ENCODE measurements at regions not wholly inside any gene's neighbourhood (a gene's known extent, or its start where the extent isn't known, plus 50 kb on each side); places are given as distances from the start of the nearest gene placed in this dataset.

DNA sequence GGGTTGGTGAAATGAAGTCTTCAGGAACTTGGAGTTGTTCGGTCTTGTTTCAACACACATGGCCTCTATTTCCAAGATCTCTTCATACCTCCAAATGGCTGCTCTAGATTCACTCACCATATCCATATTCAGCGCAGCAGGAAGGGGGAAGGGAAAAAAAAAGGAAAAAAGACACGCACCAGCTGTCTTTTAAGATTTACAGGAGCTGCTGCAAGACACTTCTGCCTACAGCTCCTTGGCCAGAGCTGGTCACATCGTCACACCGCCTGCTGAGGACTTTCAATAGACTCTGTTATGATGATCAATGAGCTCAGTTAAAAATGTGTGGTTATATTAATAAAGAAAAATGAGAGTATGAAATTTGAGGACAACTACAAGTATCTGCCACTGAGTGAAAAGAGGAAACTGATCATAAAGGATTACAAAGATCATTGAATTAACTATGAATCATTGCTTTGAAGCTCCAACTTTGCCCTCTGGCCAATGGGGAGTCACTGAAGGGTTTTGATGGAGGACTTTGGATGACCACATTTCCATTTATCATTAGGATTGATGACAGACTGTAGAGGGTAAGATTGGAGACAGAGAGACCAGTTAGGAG lies 182.1 kb upstream of the HMGA2 start:
- Mint-ChIP-seq H3K4me3 (no peak overlapping the region), H3K4me1 (no peaks in the 10 kb centered on the region)
- ATAC-seq (replicated peaks; ENCODE audit: extremely low read depth, poor library complexity, severe bottlenecking), result no peak

DNA sequence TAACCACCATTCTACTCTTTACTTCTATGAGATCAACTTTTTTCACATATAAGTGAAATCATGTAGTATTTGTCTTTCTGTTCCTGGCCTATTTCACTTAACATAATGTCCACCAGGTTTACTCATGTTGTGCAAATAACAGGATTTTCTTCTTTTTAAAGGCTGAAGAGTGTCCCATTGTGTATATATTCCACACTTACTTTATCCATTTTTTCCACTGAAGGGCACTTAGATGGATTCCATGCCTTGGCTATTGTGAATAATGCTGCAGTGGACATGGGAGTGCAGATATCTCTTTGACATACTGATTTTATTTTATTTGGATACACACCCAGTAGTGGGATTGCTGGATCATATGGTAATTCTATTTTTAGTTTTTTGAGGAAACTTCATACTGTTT lies 181.1 kb upstream of the HMGA2 start:
- Mint-ChIP-seq H3K4me3 (no peak overlapping the region), H3K27me3 (peaks cover 13% of the 10 kb centered on the region), H3K36me3 (ENCODE audit: insufficient read depth) (no peaks in the 10 kb centered on the region), H3K27ac (ENCODE audit: low read depth) (no peak overlapping the region), H3K9me3 (peaks cover 5% of the 10 kb centered on the region), H3K4me1 (no peaks in the 10 kb centered on the region)
- ATAC-seq (replicated peaks; ENCODE audit: extremely low read depth, poor library complexity, severe bottlenecking) (no peak), DNase-seq (ENCODE audit: low spot score in 2 of 2) (no peak)

More for the DNA sequence above, 182.1 kb upstream of the HMGA2 start:
- no peak for DNase-seq (ENCODE audit: low spot score in 2 of 2)
- no peak overlapping the region for H3K27ac Mint-ChIP-seq (ENCODE audit: low read depth)
- H3K36me3 Mint-ChIP-seq (ENCODE audit: insufficient read depth), result no peaks in the 10 kb centered on the region
- H3K27me3 Mint-ChIP-seq, result peaks cover 13% of the 10 kb centered on the region
- peaks cover 5% of the 10 kb centered on the region for H3K9me3 Mint-ChIP-seq

DNA sequence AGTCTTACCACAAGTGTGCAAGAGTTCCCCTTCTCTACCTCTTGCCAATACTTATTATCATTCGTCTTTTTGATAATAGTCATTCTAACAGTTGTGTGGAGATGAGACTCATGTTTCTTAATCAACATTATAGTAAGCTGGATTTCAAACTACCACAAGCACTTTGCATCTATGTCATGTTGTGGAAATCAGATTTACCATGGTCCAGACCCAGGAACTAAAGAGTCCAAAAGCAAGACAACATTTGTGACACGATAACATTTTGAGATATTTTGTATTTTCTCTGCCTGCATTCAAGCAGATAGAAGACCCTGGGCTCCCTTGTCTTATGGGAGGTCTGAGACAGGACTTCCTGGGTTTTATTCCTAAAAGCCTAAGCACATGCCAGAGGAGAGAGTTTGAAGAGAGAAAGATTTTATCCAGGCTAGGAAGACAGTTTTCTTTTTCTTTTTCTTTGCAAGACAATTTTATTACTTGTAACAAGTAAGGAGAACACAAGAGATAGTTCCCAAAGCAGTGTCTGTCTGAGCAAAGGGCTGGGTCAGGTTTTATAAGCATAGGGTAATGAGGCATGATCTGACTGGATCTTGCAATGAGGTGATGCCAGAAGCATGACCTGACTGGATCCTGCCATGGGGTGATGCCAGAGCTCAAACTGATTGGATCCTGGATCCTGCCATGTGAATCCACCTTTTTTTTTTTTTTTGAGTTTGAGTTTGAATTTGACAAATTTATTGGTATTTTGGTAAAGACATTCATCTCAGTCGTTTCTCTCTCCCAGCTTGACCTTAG lies 180.5 kb upstream of the HMGA2 start:
- Mint-ChIP-seq H3K27ac (ENCODE audit: low read depth) (no peak overlapping the region), H3K4me1 (no peaks in the 10 kb centered on the region), H3K4me3 (no peak overlapping the region), H3K27me3 (peaks cover 13% of the 10 kb centered on the region), H3K36me3 (ENCODE audit: insufficient read depth) (no peaks in the 10 kb centered on the region), H3K9me3 (peaks cover 5% of the 10 kb centered on the region)
- ATAC-seq (replicated peaks; ENCODE audit: extremely low read depth, poor library complexity, severe bottlenecking) (no peak), DNase-seq (ENCODE audit: low spot score in 2 of 2) (no peak)

DNA sequence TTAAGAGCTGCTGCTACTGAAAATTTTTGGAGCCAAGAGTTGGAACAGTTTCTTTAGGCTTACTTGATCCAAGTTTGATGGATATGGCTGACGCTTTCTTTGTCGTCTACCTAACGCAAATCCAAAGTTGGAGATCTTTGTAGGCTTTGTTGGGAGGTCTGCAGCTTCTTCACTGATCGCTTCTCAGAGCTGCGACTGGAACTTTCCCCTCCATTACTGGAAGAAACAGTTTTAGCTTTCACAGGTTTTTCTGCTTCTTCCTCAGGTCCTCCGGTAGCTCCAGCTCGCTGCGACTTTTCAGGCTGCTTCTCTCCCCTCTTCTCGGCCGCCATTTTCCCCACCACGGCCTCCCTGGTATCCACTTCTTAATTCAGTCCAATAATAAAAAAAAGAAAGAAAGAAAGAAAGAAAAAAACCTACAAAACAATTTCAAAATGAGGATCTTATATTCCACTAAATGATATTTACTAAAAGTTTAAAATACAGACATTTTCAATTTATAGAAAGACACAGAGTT lies 178.1 kb upstream of the HMGA2 start:
- peaks cover 11% of the 10 kb centered on the region for H3K27me3 Mint-ChIP-seq
- H3K27ac Mint-ChIP-seq (ENCODE audit: low read depth), result no peak overlapping the region
- H3K36me3 Mint-ChIP-seq (ENCODE audit: insufficient read depth), result no peaks in the 10 kb centered on the region
- no peak for DNase-seq (ENCODE audit: low spot score in 2 of 2)
- H3K4me3 Mint-ChIP-seq, result no peak overlapping the region
- no peak for ATAC-seq (replicated peaks; ENCODE audit: extremely low read depth, poor library complexity, severe bottlenecking)
- H3K9me3 Mint-ChIP-seq, result peaks cover 5% of the 10 kb centered on the region
- H3K4me1 Mint-ChIP-seq, result no peaks in the 10 kb centered on the region

DNA sequence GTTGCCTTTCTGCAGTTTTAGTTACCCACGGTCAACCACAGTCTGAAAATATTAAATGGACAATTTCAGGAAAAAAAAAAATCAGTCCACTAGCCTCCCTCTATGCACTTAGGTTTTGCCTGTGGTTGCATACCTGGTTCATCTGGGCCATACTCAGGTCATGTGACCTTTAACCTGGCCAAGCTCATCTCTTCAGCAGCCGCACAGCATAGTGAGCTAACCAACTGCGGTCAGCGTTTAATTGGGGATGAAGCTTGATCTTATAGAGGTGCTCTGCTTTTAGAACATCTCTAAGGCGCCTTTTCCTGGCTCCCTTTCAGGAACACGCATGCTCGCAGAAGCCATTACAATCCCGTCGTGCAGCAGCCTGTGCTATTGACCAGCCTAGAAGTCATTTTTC lies 177.2 kb upstream of the HMGA2 start:
- Mint-ChIP-seq H3K36me3 (ENCODE audit: insufficient read depth) (no peaks in the 10 kb centered on the region), H3K9me3 (no peaks in the 10 kb centered on the region), H3K4me3 (no peak overlapping the region), H3K4me1 (no peaks in the 10 kb centered on the region), H3K27ac (ENCODE audit: low read depth) (no peak overlapping the region), H3K27me3 (peaks cover 2% of the 10 kb centered on the region)
- ATAC-seq (replicated peaks; ENCODE audit: extremely low read depth, poor library complexity, severe bottlenecking), result no peak
- no peak for DNase-seq (ENCODE audit: low spot score in 2 of 2)

DNA sequence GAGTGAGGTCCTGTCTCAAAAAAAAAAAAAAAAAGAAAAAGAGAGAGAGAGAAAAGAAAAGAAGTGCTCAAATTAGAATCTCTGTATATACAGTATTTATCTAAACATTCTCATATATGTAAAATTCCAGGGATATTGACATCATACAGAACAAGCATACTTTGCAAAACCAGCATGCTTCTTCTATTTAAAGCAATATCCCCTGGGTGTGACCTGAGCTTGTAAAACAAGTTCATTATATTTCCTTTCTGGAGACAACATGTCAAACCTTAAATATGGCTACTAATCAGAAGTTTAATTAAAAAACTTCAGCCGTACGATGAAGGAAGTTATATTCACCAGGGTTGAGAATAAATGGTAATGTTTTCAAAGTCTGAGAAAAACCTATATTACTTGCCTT lies 175.8 kb upstream of the HMGA2 start:
- Mint-ChIP-seq H3K4me3 (no peak overlapping the region), H3K27ac (ENCODE audit: low read depth) (no peak overlapping the region), H3K9me3 (no peaks in the 10 kb centered on the region), H3K27me3 (peaks cover 5% of the 10 kb centered on the region), H3K4me1 (no peaks in the 10 kb centered on the region), H3K36me3 (ENCODE audit: insufficient read depth) (no peaks in the 10 kb centered on the region)
- DNase-seq (ENCODE audit: low spot score in 2 of 2) (no peak), ATAC-seq (replicated peaks; ENCODE audit: extremely low read depth, poor library complexity, severe bottlenecking) (no peak)

DNA sequence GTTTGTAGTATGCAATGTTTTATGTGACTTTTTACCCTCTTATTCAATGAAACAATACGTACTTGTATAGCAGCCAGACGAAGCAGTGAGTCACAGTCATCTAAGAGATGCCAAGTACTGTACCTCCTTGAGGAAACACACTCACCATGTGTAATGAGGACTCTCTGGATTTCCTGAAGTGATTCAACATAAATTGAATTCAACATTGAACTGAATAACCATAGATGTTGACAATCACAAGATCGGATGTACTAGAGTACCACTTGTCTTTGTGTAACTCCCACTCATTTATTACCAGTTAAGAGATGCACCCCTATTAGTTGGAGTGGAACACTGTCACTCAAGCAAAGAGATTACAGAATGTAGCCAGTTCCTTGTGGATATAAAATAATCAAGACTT lies 175.2 kb upstream of the HMGA2 start:
- DNase-seq (ENCODE audit: low spot score in 2 of 2) (no peak), ATAC-seq (replicated peaks; ENCODE audit: extremely low read depth, poor library complexity, severe bottlenecking) (no peak)
- Mint-ChIP-seq H3K4me3 (no peak overlapping the region), H3K36me3 (ENCODE audit: insufficient read depth) (no peaks in the 10 kb centered on the region), H3K4me1 (no peaks in the 10 kb centered on the region), H3K27me3 (peaks cover 8% of the 10 kb centered on the region), H3K9me3 (no peaks in the 10 kb centered on the region), H3K27ac (ENCODE audit: low read depth) (no peak overlapping the region)

DNA sequence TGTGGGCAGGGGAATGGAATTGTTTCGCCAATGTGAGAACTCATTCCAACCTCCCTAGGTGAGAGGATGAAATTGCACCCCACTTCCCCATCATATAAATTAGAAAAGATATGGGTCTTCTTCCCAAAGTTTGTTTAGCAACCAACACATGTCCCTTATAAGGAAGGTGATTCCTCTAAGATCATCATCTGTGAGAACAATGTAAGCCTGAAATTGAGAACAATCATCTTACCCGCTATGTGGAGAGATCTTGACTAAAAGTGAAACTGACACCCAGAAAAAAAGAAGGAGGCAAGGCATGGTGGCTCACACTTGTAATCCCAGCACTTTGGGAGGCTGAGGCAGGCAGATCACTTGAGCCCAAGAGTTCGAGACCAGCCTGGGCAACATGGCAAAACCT lies 173.2 kb upstream of the HMGA2 start:
- no peak overlapping the region for H3K4me3 Mint-ChIP-seq
- no peaks in the 10 kb centered on the region for H3K4me1 Mint-ChIP-seq
- H3K36me3 Mint-ChIP-seq (ENCODE audit: insufficient read depth), result no peaks in the 10 kb centered on the region
- ATAC-seq (replicated peaks; ENCODE audit: extremely low read depth, poor library complexity, severe bottlenecking) (no peak), DNase-seq (ENCODE audit: low spot score in 2 of 2) (no peak)
- no peaks in the 10 kb centered on the region for H3K9me3 Mint-ChIP-seq
- peaks cover 11% of the 10 kb centered on the region for H3K27me3 Mint-ChIP-seq
- H3K27ac Mint-ChIP-seq (ENCODE audit: low read depth), result no peak overlapping the region

DNA sequence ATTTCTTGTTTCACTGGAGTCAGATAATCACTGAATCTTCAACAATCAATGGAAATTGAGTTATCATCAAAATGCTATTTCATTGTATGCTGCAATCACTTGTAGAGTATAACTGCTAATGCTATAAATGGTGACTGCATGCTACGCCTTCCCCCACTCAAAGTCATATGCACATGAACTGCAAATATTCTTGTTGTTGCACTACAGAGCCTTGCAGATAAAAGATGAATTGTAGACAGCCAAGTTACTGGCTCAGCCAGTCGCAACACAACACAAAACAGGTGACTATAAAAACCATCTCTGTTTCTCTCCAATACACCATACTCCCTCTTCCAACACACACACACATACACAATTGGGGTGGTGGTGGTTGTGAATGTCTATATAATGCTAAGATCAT lies 171.0 kb upstream of the HMGA2 start:
- ATAC-seq (replicated peaks; ENCODE audit: extremely low read depth, poor library complexity, severe bottlenecking) (no peak), DNase-seq (ENCODE audit: low spot score in 2 of 2) (no peak)
- Mint-ChIP-seq H3K36me3 (ENCODE audit: insufficient read depth) (no peaks in the 10 kb centered on the region), H3K27me3 (peaks cover 22% of the 10 kb centered on the region), H3K9me3 (no peaks in the 10 kb centered on the region), H3K27ac (ENCODE audit: low read depth) (no peak overlapping the region), H3K4me3 (no peak overlapping the region), H3K4me1 (no peaks in the 10 kb centered on the region)

DNA sequence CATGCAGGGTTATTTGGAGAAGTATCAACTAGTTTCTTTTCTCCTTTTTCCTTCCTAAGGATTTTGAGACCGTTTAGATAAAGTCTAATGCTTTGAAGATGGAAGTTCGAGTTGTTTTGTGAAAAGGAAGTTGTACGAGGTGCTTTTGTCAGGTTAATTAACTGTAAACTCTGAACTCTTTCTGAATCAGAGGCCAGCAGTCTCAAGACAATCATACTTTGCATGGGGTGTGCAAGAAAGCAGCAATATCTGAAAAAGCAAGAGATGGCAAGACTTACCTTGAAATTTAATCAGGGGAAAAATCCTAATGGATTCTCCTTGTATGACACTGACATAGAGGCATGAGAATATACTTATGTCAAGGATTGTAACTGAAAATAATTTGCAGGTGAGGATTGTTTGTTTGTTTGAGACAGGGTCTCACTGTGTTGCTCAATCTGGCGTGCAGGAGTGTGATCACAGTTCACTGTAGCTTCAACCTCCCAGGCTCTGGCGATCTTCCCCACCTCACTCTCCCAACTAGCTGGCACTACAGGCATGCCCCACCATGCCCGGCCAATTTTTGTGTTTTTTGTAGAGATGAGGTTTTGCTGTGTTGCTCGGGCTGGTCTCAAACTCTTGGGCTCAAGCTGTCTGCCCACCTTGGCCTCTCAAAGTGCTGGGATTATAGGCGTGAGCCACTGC lies 170.2 kb upstream of the HMGA2 start:
- no peak overlapping the region for H3K27ac Mint-ChIP-seq (ENCODE audit: low read depth)
- no peaks in the 10 kb centered on the region for H3K9me3 Mint-ChIP-seq
- peaks cover 30% of the 10 kb centered on the region for H3K27me3 Mint-ChIP-seq
- no peaks in the 10 kb centered on the region for H3K36me3 Mint-ChIP-seq (ENCODE audit: insufficient read depth)
- H3K4me1 Mint-ChIP-seq, result no peaks in the 10 kb centered on the region
- ATAC-seq (replicated peaks; ENCODE audit: extremely low read depth, poor library complexity, severe bottlenecking) (no peak), DNase-seq (ENCODE audit: low spot score in 2 of 2) (no peak)
- H3K4me3 Mint-ChIP-seq, result no peak overlapping the region

DNA sequence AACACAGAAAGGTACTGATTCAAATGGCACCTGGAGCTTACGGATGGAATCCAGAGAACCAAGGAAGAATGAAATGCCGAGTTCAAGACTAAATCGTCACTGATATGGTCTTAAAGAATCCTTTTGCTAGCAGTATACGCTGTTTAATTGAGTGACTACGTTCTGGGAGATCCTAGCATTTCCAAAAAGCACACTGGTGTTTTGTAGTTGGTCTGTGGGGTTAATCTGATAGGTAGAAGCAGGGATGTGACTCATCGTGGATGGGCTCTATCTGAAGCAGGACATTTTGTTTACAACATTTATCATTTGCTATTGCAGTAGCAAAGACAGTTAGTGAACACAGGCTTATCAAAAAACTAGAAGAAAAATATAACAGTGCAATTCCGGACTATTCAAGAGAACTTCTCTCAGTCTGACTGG lies 169.2 kb upstream of the HMGA2 start:
- peaks cover 39% of the 10 kb centered on the region for H3K27me3 Mint-ChIP-seq

DNA sequence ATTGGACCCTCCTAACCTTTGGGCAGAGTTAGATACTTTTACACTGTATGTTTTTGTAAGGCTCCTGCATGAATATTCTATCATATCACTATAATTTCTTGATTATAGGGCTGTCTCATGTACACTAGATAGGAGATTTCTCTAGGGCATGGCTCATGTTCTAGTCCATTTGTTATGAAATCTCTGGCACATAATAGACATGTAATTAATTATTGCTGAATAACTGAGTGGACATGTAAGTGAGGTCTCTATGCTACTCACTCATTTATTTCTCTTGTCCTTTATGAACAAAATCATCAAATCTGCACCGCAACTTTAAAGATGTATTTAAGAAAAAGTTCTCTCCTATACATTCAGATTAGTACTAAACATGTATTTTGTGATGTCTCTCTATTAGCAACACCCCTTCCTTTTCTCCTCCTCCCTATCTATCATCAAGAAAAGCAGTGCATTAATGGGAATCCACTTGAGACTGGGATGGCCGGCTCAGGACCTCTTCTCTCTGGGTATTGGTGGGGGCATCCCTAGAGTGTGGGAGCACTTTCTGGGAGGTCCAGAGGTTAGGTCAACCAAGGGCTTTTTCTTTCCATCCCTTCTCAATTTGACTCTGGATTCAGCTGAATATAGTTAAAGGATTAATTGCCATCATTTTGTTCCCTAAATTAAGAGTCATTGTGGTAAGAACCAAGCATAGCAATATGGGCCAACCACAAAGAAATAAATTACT lies 168.0 kb upstream of the HMGA2 start:
- ATAC-seq (replicated peaks; ENCODE audit: extremely low read depth, poor library complexity, severe bottlenecking) (no peak), DNase-seq (ENCODE audit: low spot score in 2 of 2) (no peak)
- no peaks in the 10 kb centered on the region for H3K4me1 Mint-ChIP-seq
- H3K36me3 Mint-ChIP-seq (ENCODE audit: insufficient read depth), result no peaks in the 10 kb centered on the region
- no peak overlapping the region for H3K4me3 Mint-ChIP-seq
- H3K9me3 Mint-ChIP-seq, result peaks cover 3% of the 10 kb centered on the region
- peaks cover 39% of the 10 kb centered on the region for H3K27me3 Mint-ChIP-seq
- H3K27ac Mint-ChIP-seq (ENCODE audit: low read depth), result no peak overlapping the region

More for the DNA sequence above, 169.2 kb upstream of the HMGA2 start:
- H3K4me1 Mint-ChIP-seq, result no peaks in the 10 kb centered on the region
- H3K27ac Mint-ChIP-seq (ENCODE audit: low read depth), result no peak overlapping the region
- no peak overlapping the region for H3K4me3 Mint-ChIP-seq
- H3K9me3 Mint-ChIP-seq, result peaks cover 3% of the 10 kb centered on the region
- DNase-seq (ENCODE audit: low spot score in 2 of 2) (no peak), ATAC-seq (replicated peaks; ENCODE audit: extremely low read depth, poor library complexity, severe bottlenecking) (no peak)
- H3K36me3 Mint-ChIP-seq (ENCODE audit: insufficient read depth), result no peaks in the 10 kb centered on the region

All from central memory CD8-positive, alpha-beta T cell (primary cell).